ENCODE measurements at regions not wholly inside any gene's neighbourhood (a gene's known extent, or its start where the extent isn't known, plus 50 kb on each side); places are given as distances from the start of the nearest gene placed in this dataset.

DNA sequence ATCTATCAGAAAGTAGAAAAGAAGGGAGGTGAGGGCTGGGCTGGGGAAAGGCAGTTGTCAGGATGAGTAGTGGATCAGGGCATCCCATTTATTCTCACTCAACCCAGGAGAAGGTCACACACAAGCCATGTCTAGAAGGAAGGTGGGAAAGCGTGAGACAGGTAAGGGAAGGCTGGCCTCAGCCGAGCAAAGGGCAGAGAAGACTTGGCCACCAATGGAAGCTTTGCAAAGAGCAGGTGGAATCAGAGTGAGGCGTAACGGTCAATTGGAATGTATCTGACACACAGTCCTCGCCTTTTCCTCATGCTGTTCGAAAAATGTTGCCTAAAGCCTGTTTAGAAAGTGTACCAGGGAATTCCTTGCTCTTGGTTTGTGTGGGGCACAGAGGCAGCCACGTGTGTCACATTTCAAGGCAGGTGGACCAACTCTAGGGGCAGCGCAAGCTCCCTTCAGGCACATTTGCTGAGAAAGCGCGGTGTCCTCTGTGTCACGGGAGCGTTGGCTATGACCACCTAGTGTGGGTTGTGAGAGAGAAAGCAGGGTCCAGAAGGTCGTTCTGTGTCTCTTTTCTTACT is 118.8 kb upstream of the SPATA13 start:
- TF ChIP-seq, protein P1, sequence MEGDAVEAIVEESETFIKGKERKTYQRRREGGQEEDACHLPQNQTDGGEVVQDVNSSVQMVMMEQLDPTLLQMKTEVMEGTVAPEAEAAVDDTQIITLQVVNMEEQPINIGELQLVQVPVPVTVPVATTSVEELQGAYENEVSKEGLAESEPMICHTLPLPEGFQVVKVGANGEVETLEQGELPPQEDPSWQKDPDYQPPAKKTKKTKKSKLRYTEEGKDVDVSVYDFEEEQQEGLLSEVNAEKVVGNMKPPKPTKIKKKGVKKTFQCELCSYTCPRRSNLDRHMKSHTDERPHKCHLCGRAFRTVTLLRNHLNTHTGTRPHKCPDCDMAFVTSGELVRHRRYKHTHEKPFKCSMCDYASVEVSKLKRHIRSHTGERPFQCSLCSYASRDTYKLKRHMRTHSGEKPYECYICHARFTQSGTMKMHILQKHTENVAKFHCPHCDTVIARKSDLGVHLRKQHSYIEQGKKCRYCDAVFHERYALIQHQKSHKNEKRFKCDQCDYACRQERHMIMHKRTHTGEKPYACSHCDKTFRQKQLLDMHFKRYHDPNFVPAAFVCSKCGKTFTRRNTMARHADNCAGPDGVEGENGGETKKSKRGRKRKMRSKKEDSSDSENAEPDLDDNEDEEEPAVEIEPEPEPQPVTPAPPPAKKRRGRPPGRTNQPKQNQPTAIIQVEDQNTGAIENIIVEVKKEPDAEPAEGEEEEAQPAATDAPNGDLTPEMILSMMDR (IDR thresholded peaks at IDR 0.05; ENCODE audit: poor library complexity): no peak
- no peak for TF ChIP-seq EZH2 (IDR thresholded peaks at IDR 0.05; ENCODE audit: borderline replicate concordance)

Data from hepatocyte (in vitro differentiated cells).